ENCODE measurements at regions not wholly inside any gene's neighbourhood (a gene's known extent, or its start where the extent isn't known, plus 50 kb on each side); places are given as distances from the start of the nearest gene placed in this dataset.

DNA sequence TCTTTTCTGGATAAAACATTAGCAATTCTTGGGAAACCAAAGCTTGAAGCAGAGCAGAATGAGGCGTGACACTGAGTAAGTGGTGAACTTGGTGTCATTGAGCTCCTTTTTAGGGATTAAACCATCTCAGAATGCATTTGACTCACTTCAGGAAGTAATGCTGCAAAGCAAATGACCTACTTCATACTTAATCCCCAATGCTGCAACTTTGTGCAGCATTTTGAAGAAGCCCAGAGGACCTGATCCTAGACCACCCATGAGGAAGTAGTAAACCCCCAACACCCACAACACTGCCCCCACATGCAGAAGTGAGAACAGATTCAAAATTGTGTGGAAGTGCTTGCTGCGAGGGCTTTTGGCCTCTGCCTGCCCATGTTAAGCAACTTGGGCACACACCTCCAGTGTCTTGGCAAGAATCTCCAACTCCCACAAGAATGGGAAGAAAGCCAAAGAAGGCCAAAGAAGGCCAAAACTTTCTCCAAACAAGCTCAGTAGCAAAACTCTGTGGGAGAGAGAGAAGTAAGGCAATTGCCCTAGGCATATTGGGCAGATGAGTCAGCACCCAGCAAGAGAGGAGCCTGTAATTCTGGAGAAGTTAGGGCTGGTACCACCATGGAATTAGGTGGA lies 69.2 kb upstream of the ETV6 start:
- TF ChIP-seq, protein P1, sequence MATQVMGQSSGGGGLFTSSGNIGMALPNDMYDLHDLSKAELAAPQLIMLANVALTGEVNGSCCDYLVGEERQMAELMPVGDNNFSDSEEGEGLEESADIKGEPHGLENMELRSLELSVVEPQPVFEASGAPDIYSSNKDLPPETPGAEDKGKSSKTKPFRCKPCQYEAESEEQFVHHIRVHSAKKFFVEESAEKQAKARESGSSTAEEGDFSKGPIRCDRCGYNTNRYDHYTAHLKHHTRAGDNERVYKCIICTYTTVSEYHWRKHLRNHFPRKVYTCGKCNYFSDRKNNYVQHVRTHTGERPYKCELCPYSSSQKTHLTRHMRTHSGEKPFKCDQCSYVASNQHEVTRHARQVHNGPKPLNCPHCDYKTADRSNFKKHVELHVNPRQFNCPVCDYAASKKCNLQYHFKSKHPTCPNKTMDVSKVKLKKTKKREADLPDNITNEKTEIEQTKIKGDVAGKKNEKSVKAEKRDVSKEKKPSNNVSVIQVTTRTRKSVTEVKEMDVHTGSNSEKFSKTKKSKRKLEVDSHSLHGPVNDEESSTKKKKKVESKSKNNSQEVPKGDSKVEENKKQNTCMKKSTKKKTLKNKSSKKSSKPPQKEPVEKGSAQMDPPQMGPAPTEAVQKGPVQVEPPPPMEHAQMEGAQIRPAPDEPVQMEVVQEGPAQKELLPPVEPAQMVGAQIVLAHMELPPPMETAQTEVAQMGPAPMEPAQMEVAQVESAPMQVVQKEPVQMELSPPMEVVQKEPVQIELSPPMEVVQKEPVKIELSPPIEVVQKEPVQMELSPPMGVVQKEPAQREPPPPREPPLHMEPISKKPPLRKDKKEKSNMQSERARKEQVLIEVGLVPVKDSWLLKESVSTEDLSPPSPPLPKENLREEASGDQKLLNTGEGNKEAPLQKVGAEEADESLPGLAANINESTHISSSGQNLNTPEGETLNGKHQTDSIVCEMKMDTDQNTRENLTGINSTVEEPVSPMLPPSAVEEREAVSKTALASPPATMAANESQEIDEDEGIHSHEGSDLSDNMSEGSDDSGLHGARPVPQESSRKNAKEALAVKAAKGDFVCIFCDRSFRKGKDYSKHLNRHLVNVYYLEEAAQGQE (IDR thresholded peaks at IDR 0.05; ENCODE audit: borderline replicate concordance), result no peak
- TF ChIP-seq, protein P2, sequence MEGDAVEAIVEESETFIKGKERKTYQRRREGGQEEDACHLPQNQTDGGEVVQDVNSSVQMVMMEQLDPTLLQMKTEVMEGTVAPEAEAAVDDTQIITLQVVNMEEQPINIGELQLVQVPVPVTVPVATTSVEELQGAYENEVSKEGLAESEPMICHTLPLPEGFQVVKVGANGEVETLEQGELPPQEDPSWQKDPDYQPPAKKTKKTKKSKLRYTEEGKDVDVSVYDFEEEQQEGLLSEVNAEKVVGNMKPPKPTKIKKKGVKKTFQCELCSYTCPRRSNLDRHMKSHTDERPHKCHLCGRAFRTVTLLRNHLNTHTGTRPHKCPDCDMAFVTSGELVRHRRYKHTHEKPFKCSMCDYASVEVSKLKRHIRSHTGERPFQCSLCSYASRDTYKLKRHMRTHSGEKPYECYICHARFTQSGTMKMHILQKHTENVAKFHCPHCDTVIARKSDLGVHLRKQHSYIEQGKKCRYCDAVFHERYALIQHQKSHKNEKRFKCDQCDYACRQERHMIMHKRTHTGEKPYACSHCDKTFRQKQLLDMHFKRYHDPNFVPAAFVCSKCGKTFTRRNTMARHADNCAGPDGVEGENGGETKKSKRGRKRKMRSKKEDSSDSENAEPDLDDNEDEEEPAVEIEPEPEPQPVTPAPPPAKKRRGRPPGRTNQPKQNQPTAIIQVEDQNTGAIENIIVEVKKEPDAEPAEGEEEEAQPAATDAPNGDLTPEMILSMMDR (IDR thresholded peaks at IDR 0.05; ENCODE audit: poor library complexity, severe bottlenecking), result no peak
